GM23338 (cell line): ENCODE measurements at regions not wholly inside any gene's neighbourhood (a gene's known extent, or its start where the extent isn't known, plus 50 kb on each side); places are given as distances from the start of the nearest gene placed in this dataset.

Experiments used
- ATAC-seq: fragments of 200-7000 bp; cut with Tn5 transposase; 3 replicates; pipeline ENCODE4 v1.9.1; 2020
- DNase-seq: peaks from one replicate; pipeline ENCODE4 v3.0.0-alpha.2; 2015; ENCODE audit warnings: low spot score
- H2AFZ ChIP-seq: fragments of 200-600 bp; sonication (generic); 2 replicates; pipeline ENCODE4 v1.8.0; 2016; ENCODE audit warnings: antibody characterized with exemption, mild to moderate bottlenecking, moderate library complexity
- H3F3A ChIP-seq: fragments of 200-600 bp; sonication (generic); replicated peaks from 2 replicates; pipeline ENCODE4 v1.8.0; 2017; ENCODE audit warnings: antibody characterized with exemption, mixed run types, low read depth
- H3K27ac ChIP-seq: fragments of 200-600 bp; sonication (generic); 2 replicates; pipeline ENCODE4 v1.6.1; 2016; ENCODE audit warnings: low read depth
- H3K27me3 ChIP-seq: fragments of 200-600 bp; sonication (generic); 2 replicates; pipeline ENCODE4 v1.8.0; 2016; ENCODE audit warnings: mild to moderate bottlenecking, mixed run types, moderate library complexity; ENCODE audit not compliant: insufficient read depth
- H3K36me3 ChIP-seq: fragments of 200-600 bp; sonication (generic); 2 replicates; pipeline ENCODE4 v1.8.0; 2016; ENCODE audit warnings: mild to moderate bottlenecking; ENCODE audit not compliant: insufficient read depth
- H3K4me1 ChIP-seq: fragments of 200-600 bp; sonication (generic); 2 replicates; pipeline ENCODE4 v1.8.0; 2016; ENCODE audit warnings: mild to moderate bottlenecking, moderate library complexity; ENCODE audit not compliant: insufficient read depth
- H3K4me2 ChIP-seq: fragments of 200-600 bp; sonication (generic); 2 replicates; pipeline ENCODE4 v1.7.1; 2017; ENCODE audit warnings: mixed run types
- H3K4me3 ChIP-seq: fragments of 200-600 bp; sonication (generic); 2 replicates; pipeline ENCODE4 v1.6.1; 2016; ENCODE audit warnings: mixed run types
- H3K79me2 ChIP-seq: fragments of 200-600 bp; sonication (generic); replicated peaks from 2 replicates; pipeline ENCODE4 v1.8.0; 2017; ENCODE audit warnings: mild to moderate bottlenecking; ENCODE audit not compliant: insufficient read depth
- H3K9me2 ChIP-seq: fragments of 200-600 bp; sonication (generic); 2 replicates; pipeline ENCODE4 v1.8.0; 2017; ENCODE audit not compliant: insufficient read depth
- H4K20me1 ChIP-seq: fragments of 200-600 bp; sonication (generic); replicated peaks from 2 replicates; pipeline ENCODE4 v1.8.0; 2017; ENCODE audit warnings: mild to moderate bottlenecking; ENCODE audit not compliant: insufficient read depth
- H3K27ac Mint-ChIP-seq: 2 replicates; pipeline ENCODE4 v1.8.0; 2020; ENCODE audit warnings: inconsistent platforms, mild to moderate bottlenecking, moderate library complexity, mixed read lengths
- H3K27me3 Mint-ChIP-seq: 3 replicates; pipeline ENCODE4 v1.8.0; 2022; ENCODE audit warnings: low read depth, mild to moderate bottlenecking, moderate library complexity, mixed read lengths, inconsistent platforms; ENCODE audit not compliant: insufficient read depth, poor library complexity
- H3K36me3 Mint-ChIP-seq: 3 replicates; pipeline ENCODE4 v1.8.0; 2021; ENCODE audit warnings: low read depth, mild to moderate bottlenecking, inconsistent platforms, moderate library complexity, mixed read lengths
- H3K4me1 Mint-ChIP-seq: 3 replicates; pipeline ENCODE4 v1.8.0; 2020; ENCODE audit warnings: mild to moderate bottlenecking, inconsistent platforms, mixed read lengths
- H3K4me3 Mint-ChIP-seq: 3 replicates; pipeline ENCODE4 v1.8.0; 2021; ENCODE audit warnings: moderate library complexity, mild to moderate bottlenecking, inconsistent platforms, mixed read lengths
- H3K9me3 Mint-ChIP-seq: 3 replicates; pipeline ENCODE4 v1.8.0; 2020; ENCODE audit warnings: moderate library complexity, mild to moderate bottlenecking, inconsistent platforms, mixed read lengths
- CREB1 ChIP-seq: fragments of 250-450 bp; sonication (Bioruptor Pico); IDR thresholded peaks from 2 replicates; pipeline ENCODE4 v1.5.0; 2020; ENCODE audit warnings: low read depth, mild to moderate bottlenecking, moderate library complexity
- CTCF ChIP-seq, 2 experiments: fragments of 200-600 bp in 1 of 2; sonication (generic) in 1 of 2; conservative IDR thresholded peaks; 2 replicates each; pipeline versions ENCODE4 v1.5.1 to v1.6.1; 2016 to 2017; ENCODE audit warnings: antibody characterized with exemption in 2 of 2, low read depth in 2 of 2, mild to moderate bottlenecking in 2 of 2, moderate library complexity in 1 of 2
- ETS1 ChIP-seq: IDR thresholded peaks from 2 replicates; pipeline ENCODE4 v1.6.1; 2016; ENCODE audit warnings: antibody characterized with exemption
- EZH2phosphoT487 ChIP-seq: fragments of 200-600 bp; sonication (generic); IDR thresholded peaks from one replicate; pipeline ENCODE4 v1.8.1; 2018; ENCODE audit warnings: antibody characterized with exemption; ENCODE audit not compliant: unreplicated experiment
- JUNB ChIP-seq: IDR thresholded peaks from one replicate; pipeline ENCODE4 v1.6.1; 2016; ENCODE audit warnings: antibody characterized with exemption; ENCODE audit not compliant: unreplicated experiment
- NANOG ChIP-seq: IDR thresholded peaks from 2 replicates; pipeline ENCODE4 v1.6.1; 2016; ENCODE audit warnings: antibody characterized with exemption, borderline replicate concordance
- REST ChIP-seq: IDR thresholded peaks from one replicate; pipeline ENCODE4 v1.6.1; 2018; ENCODE audit warnings: antibody characterized with exemption; ENCODE audit not compliant: unreplicated experiment
- ZNF114 ChIP-seq: fragments of 250-450 bp; sonication (Bioruptor Pico); IDR thresholded peaks from 2 replicates; pipeline ENCODE4 v1.5.0; 2020; ENCODE audit warnings: mild to moderate bottlenecking, moderate library complexity
- ZNF462 ChIP-seq: fragments of 250-450 bp; sonication (Bioruptor Pico); IDR thresholded peaks from 2 replicates; pipeline ENCODE4 v1.5.0; 2020; ENCODE audit warnings: mild to moderate bottlenecking, moderate library complexity

GRCh38 chr5:174293481-174293880, 248.0 kb downstream of the NSG2 start:
- no peaks in the 10 kb centered on the region for H3K36me3 ChIP-seq
- H3K9me2 ChIP-seq, result peaks cover 3% of the 10 kb centered on the region; the same call in 1 of the 2 replicates
- ATAC-seq, result no peak
- Mint-ChIP-seq H3K4me1 (no peaks in the 10 kb centered on the region), H3K27ac (no peak overlapping the region), H3K4me3 (no peak overlapping the region), H3K36me3 (no peaks in the 10 kb centered on the region), H3K27me3 (peaks cover 3% of the 10 kb centered on the region), H3K9me3 (peaks cover 8% of the 10 kb centered on the region; the same call in 2 of the 3 replicates)
- no peak overlapping the region for H3K4me3 ChIP-seq
- no peaks in the 10 kb centered on the region for H3F3A ChIP-seq
- H3K4me2 ChIP-seq, result no peak overlapping the region
- H3K27me3 ChIP-seq, result no peaks in the 10 kb centered on the region
- no peaks in the 10 kb centered on the region for H3K79me2 ChIP-seq
- no peak overlapping the region for H3K27ac ChIP-seq
- TF ChIP-seq CTCF (conservative IDR thresholded peaks at IDR 0.05; ENCODE audit: low read depth in 2 of 2) (no peak), CREB1 (CRISPR knock-in tag) (no peak), NANOG (no peak), ZNF462 (CRISPR knock-in tag) (no peak), ETS1 (no peak), ZNF114 (CRISPR knock-in tag) (no peak), JUNB (no peak), EZH2phosphoT487 (no peak), REST (no peak)
- no peaks in the 10 kb centered on the region for H4K20me1 ChIP-seq
- DNase-seq, result no peak
- H2AFZ ChIP-seq, result peak overlapping the region; percentile 10; the same call in 1 of the 2 replicates
- no peaks in the 10 kb centered on the region for H3K4me1 ChIP-seq
